ENCODE measurements at regions not wholly inside any gene's neighbourhood (a gene's known extent, or its start where the extent isn't known, plus 50 kb on each side); places are given as distances from the start of the nearest gene placed in this dataset.

DNA sequence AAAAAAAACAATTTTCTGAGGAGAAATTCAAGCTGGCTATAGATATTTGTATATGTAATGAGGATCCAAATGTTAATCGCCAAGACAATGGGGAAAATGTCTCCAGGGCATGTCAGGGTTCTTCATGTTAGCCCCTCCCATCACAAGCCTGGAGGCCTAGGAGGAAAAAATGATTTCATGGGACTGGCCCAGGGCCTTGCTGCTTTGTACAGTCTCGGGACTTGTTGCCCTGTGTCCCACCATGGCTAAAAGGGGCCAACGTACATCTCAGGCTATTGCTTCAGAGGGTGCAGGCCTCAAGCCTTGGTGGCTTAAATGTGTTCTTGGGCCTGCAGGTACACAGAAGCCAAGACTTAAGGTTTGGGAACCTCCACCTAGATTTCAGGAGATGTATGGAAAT lies 62.1 kb upstream of the SLC5A12 start:
- Histone ChIP-seq H3K9me3 (peaks cover 9% of the 10 kb centered on the region), H3K27ac (no peak overlapping the region), H3K36me3 (no peaks in the 10 kb centered on the region), H3K27me3 (ENCODE audit: low read depth) (no peaks in the 10 kb centered on the region), H3K4me1 (no peaks in the 10 kb centered on the region), H3K4me3 (no peak overlapping the region)
- TF ChIP-seq, protein P1, sequence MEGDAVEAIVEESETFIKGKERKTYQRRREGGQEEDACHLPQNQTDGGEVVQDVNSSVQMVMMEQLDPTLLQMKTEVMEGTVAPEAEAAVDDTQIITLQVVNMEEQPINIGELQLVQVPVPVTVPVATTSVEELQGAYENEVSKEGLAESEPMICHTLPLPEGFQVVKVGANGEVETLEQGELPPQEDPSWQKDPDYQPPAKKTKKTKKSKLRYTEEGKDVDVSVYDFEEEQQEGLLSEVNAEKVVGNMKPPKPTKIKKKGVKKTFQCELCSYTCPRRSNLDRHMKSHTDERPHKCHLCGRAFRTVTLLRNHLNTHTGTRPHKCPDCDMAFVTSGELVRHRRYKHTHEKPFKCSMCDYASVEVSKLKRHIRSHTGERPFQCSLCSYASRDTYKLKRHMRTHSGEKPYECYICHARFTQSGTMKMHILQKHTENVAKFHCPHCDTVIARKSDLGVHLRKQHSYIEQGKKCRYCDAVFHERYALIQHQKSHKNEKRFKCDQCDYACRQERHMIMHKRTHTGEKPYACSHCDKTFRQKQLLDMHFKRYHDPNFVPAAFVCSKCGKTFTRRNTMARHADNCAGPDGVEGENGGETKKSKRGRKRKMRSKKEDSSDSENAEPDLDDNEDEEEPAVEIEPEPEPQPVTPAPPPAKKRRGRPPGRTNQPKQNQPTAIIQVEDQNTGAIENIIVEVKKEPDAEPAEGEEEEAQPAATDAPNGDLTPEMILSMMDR (IDR thresholded peaks at IDR 0.05), result no peak
- no peak for DNase-seq
- intact Hi-C loops (cut with DNase I), result no loop called here
- no peak for ATAC-seq

DNA sequence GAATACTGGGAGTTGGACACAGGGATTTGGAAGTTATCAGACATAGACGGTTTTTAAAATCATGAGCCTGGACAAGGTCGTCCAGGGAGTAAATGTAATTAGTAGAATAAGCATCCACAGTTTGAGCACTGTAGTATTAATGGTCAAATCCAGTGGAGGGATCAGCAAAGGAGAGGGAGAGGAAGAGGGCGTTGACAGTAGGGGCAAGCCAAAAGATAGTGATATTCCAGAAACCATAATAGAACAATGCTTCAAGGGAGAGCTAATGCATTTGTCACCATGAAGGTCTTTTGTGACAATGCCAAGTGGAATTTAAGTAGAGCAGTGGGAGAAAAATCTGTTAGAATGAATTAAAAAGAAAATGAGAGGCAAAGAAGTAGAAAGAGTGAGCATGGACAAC lies 68.9 kb upstream of the SLC5A12 start:
- ATAC-seq (no peak), DNase-seq (no peak)
- H3K9me3 ChIP-seq, result no peaks in the 10 kb centered on the region
- no peaks in the 10 kb centered on the region for H3K4me1 ChIP-seq
- TF ChIP-seq, protein P1 (IDR thresholded peaks at IDR 0.05), result no peak
- no peak overlapping the region for H3K27ac ChIP-seq
- no peaks in the 10 kb centered on the region for H3K27me3 ChIP-seq (ENCODE audit: low read depth)
- H3K4me3 ChIP-seq, result no peak overlapping the region
- intact Hi-C loops (cut with DNase I), result no loop called here
- no peaks in the 10 kb centered on the region for H3K36me3 ChIP-seq

DNA sequence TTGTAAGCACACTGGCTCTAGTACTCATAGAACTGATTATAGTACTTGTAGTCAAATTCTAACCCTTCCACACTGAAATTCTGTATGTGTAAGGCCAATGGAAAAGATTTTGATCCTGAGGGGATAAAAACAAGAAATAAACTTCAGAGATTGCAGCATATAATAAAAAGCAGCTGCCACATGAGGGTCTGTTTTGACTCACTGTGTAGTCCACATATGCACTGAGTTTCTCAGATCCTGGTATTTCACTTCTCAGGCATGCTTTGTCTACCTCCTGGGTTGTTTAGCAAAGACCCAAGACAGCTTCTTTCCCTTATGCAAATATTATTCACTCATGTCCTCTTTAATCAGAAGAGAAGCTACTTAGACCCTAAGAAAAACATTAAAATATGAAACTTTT lies 71.1 kb upstream of the SLC5A12 start:
- ATAC-seq, result no peak
- TF ChIP-seq, protein P1 (IDR thresholded peaks at IDR 0.05), result no peak
- Histone ChIP-seq H3K4me1 (no peaks in the 10 kb centered on the region), H3K9me3 (no peaks in the 10 kb centered on the region), H3K27me3 (ENCODE audit: low read depth) (no peaks in the 10 kb centered on the region), H3K27ac (no peak overlapping the region), H3K36me3 (no peaks in the 10 kb centered on the region), H3K4me3 (no peak overlapping the region)
- intact Hi-C loops (cut with DNase I), result no loop called here
- DNase-seq, result no peak

DNA sequence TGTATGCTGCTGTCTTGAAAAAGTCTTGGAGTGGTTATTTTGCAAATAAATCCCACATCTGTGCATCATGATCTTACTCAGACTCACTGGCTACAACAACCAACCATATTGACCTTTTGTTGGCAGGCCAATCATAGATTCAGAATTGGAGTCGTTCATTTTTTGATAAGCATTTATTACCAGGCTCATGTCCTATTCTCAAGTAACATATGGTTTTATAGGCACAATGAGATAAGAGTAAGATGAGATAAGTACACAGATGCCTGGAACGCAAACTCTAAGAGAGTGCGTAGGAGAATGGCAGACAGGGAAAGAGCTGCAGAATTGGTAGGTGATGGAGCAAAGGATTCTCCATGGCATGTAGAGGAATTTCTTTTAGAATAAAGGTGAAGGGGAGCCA lies 71.6 kb upstream of the SLC5A12 start:
- H3K27ac ChIP-seq, result no peak overlapping the region
- TF ChIP-seq, protein P1 (IDR thresholded peaks at IDR 0.05), result no peak
- intact Hi-C loops (cut with DNase I), result no loop called here

DNA sequence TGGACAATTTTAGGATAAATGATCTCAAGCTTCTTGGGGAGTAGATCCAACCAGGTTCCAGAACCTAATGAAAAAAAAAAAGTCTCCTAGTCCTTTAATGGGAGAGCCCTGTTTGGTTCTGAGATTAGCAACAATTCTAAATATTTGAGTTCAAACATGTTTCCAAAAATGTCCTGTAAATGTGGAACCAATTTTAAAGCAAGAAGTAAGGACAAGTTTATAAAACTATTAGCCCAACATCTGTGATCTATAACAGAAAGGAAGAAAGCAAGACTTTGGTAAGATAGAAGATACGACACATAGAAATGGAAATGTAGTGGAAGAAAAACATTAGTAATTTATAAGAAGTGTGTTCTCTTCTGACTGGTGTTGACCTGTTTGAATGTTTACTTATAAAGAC lies 79.7 kb upstream of the SLC5A12 start:
- no peaks in the 10 kb centered on the region for H3K36me3 ChIP-seq
- H3K4me1 ChIP-seq, result no peaks in the 10 kb centered on the region
- H3K9me3 ChIP-seq, result peaks cover 4% of the 10 kb centered on the region
- H3K27me3 ChIP-seq (ENCODE audit: low read depth), result no peaks in the 10 kb centered on the region
- DNase-seq, result no peak
- no peak overlapping the region for H3K27ac ChIP-seq
- no peak overlapping the region for H3K4me3 ChIP-seq
- ATAC-seq, result no peak
- intact Hi-C loops (cut with DNase I), result no loop called here
- TF ChIP-seq, protein P1 (IDR thresholded peaks at IDR 0.05), result no peak

More for the DNA sequence above, 71.6 kb upstream of the SLC5A12 start:
- Histone ChIP-seq H3K27me3 (ENCODE audit: low read depth) (no peaks in the 10 kb centered on the region), H3K4me3 (no peak overlapping the region), H3K36me3 (no peaks in the 10 kb centered on the region), H3K4me1 (no peaks in the 10 kb centered on the region), H3K9me3 (no peaks in the 10 kb centered on the region)
- ATAC-seq (no peak), DNase-seq (no peak)

DNA sequence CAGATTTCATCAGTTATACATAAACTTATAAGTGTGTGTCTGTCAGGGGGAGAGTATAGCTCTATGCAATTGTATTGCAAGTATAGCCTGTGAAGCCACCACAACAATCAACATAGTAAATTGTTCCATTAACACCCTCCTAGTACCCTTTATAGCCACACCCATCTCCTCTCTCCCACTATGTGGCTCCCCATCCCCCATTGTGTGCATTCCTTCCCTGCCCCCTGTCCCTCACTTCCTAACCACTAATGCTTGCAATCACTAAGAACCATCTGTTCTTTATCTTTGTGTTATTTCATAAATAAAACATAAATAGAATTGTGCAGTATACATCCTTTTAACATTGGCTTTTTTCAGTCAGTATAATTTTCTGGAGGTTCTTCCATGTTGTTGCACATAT lies 83.1 kb upstream of the SLC5A12 start:
- TF ChIP-seq, protein P1 (IDR thresholded peaks at IDR 0.05), result no peak
- Histone ChIP-seq H3K27me3 (ENCODE audit: low read depth) (no peaks in the 10 kb centered on the region), H3K4me3 (no peak overlapping the region), H3K36me3 (no peaks in the 10 kb centered on the region), H3K4me1 (no peaks in the 10 kb centered on the region), H3K27ac (no peak overlapping the region), H3K9me3 (peaks cover 4% of the 10 kb centered on the region)
- intact Hi-C loops (cut with DNase I), result no loop called here
- ATAC-seq (no peak), DNase-seq (no peak)
